GM19395 (cell line): ENCODE measurements at regions not wholly inside any gene's neighbourhood (a gene's known extent, or its start where the extent isn't known, plus 50 kb on each side); places are given as distances from the start of the nearest gene placed in this dataset.

Experiments used
- ATAC-seq: cut with Tn5 transposase; IDR thresholded peaks from one replicate; pipeline ENCODE4 v1.9.1; 2021; ENCODE audit warnings: mild to moderate bottlenecking, moderate library complexity; ENCODE audit not compliant: unreplicated experiment

GRCh38 chr2:200013906-200014305 is 58.5 kb downstream of the MAIP1 start:
- ATAC-seq: no peak

- ATAC-seq: peak; percentile 76
Measured at GRCh38 chr2:200021449-200022114, 66.2 kb downstream of the MAIP1 start.

- ATAC-seq: no peak
Measured at GRCh38 chr2:200022511-200022910, 67.1 kb downstream of the MAIP1 start.

GRCh38 chr2:200023570-200023969 is 68.2 kb downstream of the MAIP1 start:
- ATAC-seq: no peak

GRCh38 chr2:200025717-200026116 is 70.3 kb downstream of the MAIP1 start:
- ATAC-seq: no peak

GRCh38 chr2:200026332-200027230 is 71.2 kb downstream of the MAIP1 start:
- ATAC-seq: no peak

GRCh38 chr2:200028998-200029397 is 73.6 kb downstream of the MAIP1 start:
- ATAC-seq: no peak

GRCh38 chr2:200032895-200033294 is 77.5 kb downstream of the MAIP1 start:
- ATAC-seq: no peak

- ATAC-seq: no peak
Measured at GRCh38 chr2:200033929-200034328, 78.5 kb downstream of the MAIP1 start.

- ATAC-seq: no peak
Measured at GRCh38 chr2:200034816-200035215, 79.4 kb downstream of the MAIP1 start.

GRCh38 chr2:200039724-200040650 is 84.6 kb downstream of the MAIP1 start:
- no peak for ATAC-seq

- no peak for ATAC-seq
Measured at GRCh38 chr2:200040831-200041230, 85.4 kb downstream of the MAIP1 start.

- no peak for ATAC-seq
Measured at GRCh38 chr2:200041639-200042038, 86.3 kb downstream of the MAIP1 start.

- ATAC-seq: no peak
Measured at GRCh38 chr2:200042102-200042735, 86.8 kb downstream of the MAIP1 start.

GRCh38 chr2:200042944-200043343 is 87.6 kb downstream of the MAIP1 start:
- ATAC-seq: no peak

- ATAC-seq: no peak
Measured at GRCh38 chr2:200044453-200044852, 89.1 kb downstream of the MAIP1 start.

- no peak for ATAC-seq
Measured at GRCh38 chr2:200048421-200048820, 93.0 kb downstream of the MAIP1 start.

- no peak for ATAC-seq
Measured at GRCh38 chr2:200049086-200049485, 93.7 kb downstream of the MAIP1 start.

GRCh38 chr2:200050921-200051610 is 95.7 kb downstream of the MAIP1 start:
- no peak for ATAC-seq

- ATAC-seq: no peak
Measured at GRCh38 chr2:200051611-200051945, 96.2 kb downstream of the MAIP1 start.
